IMR-90 (cell line): ENCODE measurements at regions not wholly inside any gene's neighbourhood (a gene's known extent, or its start where the extent isn't known, plus 50 kb on each side); places are given as distances from the start of the nearest gene placed in this dataset.

Experiments
- ATAC-seq: fragments of 200-7000 bp; cut with Tn5 transposase; 2 replicates; pipeline ENCODE4 v1.9.1; 2020; ENCODE audit warnings: low read depth, mild to moderate bottlenecking, moderate library complexity
- BruUV-seq: library from RNA; stranded (reverse); fragments of 400-500 nt; replicated peaks from 2 replicates; lab custom pipeline; 2021; lab: Mats Ljungman, UMichigan
- CTCF ChIA-PET: fragments of 300-600 bp; formaldehyde crosslinking; extraction: SDS; loops from one replicate; lab custom pipeline; 2021; ENCODE audit warnings: antibody characterized with exemption; lab: Yijun Ruan, JAX
- POLR2A ChIA-PET: fragments of 300-600 bp; sonication (Branson Sonifier 250); formaldehyde crosslinking; loops from one replicate; lab custom pipeline; 2022; ENCODE audit warnings: antibody characterized with exemption; ENCODE audit not compliant: unreplicated experiment; lab: Charles Lee
- DNase-seq: peaks from one replicate; pipeline ENCODE4 v3.0.0; 2013
- H2AFZ ChIP-seq: replicated peaks from 2 replicates; pipeline ENCODE3; 2013; ENCODE audit warnings: low read length, mild to moderate bottlenecking; ENCODE audit not compliant: poor library complexity
- H2AK5ac ChIP-seq: 2 replicates; pipeline ENCODE4 v1.6.1; 2013; ENCODE audit warnings: low read depth, low read length, inconsistent platforms
- H2AK9ac ChIP-seq: replicated peaks from 2 replicates; pipeline ENCODE3; 2013; ENCODE audit warnings: mild to moderate bottlenecking, low read depth, low read length, moderate library complexity; ENCODE audit not compliant: poor library complexity
- H2BK120ac ChIP-seq: 2 replicates; pipeline ENCODE4 v1.6.1; 2013; ENCODE audit warnings: low read depth, low read length, inconsistent platforms
- H2BK15ac ChIP-seq: 3 replicates; pipeline ENCODE4 v1.6.1; 2013; ENCODE audit warnings: low read depth, low read length, inconsistent platforms
- H2BK20ac ChIP-seq: 2 replicates; pipeline ENCODE4 v1.6.1; 2013; ENCODE audit warnings: low read depth, mild to moderate bottlenecking, inconsistent platforms, low read length, moderate library complexity
- H2BK5ac ChIP-seq: 2 replicates; pipeline ENCODE4 v1.6.1; 2013; ENCODE audit warnings: mild to moderate bottlenecking, low read depth, low read length, inconsistent platforms; ENCODE audit not compliant: poor library complexity, severe bottlenecking
- H3K14ac ChIP-seq: replicated peaks from 2 replicates; pipeline ENCODE4 v1.6.1; 2013; ENCODE audit warnings: low read depth, low read length, inconsistent platforms
- H3K18ac ChIP-seq: 2 replicates; pipeline ENCODE4 v1.6.1; 2013; ENCODE audit warnings: low read depth, low read length, control low read depth
- H3K23ac ChIP-seq: 2 replicates; pipeline ENCODE4 v1.6.1; 2013; ENCODE audit warnings: low read depth, low read length, inconsistent platforms
- H3K27ac ChIP-seq: 2 replicates; pipeline ENCODE4 v1.5.1; 2013; ENCODE audit warnings: mild to moderate bottlenecking, control low read depth, low read length; ENCODE audit not compliant: insufficient read depth
- H3K27me3 ChIP-seq: 2 replicates; pipeline ENCODE4 v1.6.1; 2013; ENCODE audit warnings: low read length; ENCODE audit not compliant: control insufficient read depth, insufficient read depth
- H3K36me3 ChIP-seq: 2 replicates; pipeline ENCODE4 v1.6.1; 2013; ENCODE audit warnings: low read length, mixed read lengths; ENCODE audit not compliant: control insufficient read depth, insufficient read depth
- H3K4ac ChIP-seq: 2 replicates; pipeline ENCODE4 v1.6.1; 2013; ENCODE audit warnings: low read depth, low read length, inconsistent platforms
- H3K4me1 ChIP-seq: 2 replicates; pipeline ENCODE4 v1.6.1; 2013; ENCODE audit warnings: low read length, mixed read lengths; ENCODE audit not compliant: control insufficient read depth, insufficient read depth
- H3K4me2 ChIP-seq: 2 replicates; pipeline ENCODE4 v1.6.1; 2013; ENCODE audit warnings: low read depth, mild to moderate bottlenecking, control low read depth, low read length, moderate library complexity
- H3K4me3 ChIP-seq: 2 replicates; pipeline ENCODE4 v1.5.1; 2013; ENCODE audit warnings: low read depth, mild to moderate bottlenecking, control low read depth, low read length, moderate library complexity; ENCODE audit not compliant: insufficient read depth
- H3K56ac ChIP-seq: 2 replicates; pipeline ENCODE4 v1.6.1; 2013; ENCODE audit warnings: low read length, inconsistent platforms; ENCODE audit not compliant: insufficient read depth; ENCODE audit errors: extremely low read depth
- H3K79me1 ChIP-seq, 2 experiments: 2 replicates each; pipeline ENCODE4 v1.6.1; 2013; ENCODE audit warnings: low read length in 2 of 2, inconsistent platforms in 1 of 2, low read depth in 1 of 2
- H3K9ac ChIP-seq: 2 replicates; pipeline ENCODE4 v1.6.1; 2013; ENCODE audit warnings: low read depth, low read length, control low read depth
- H3K9me1 ChIP-seq: 2 replicates; pipeline ENCODE4 v1.6.1; 2013; ENCODE audit warnings: low read length, inconsistent platforms; ENCODE audit not compliant: insufficient read depth
- H3K9me3 ChIP-seq: 2 replicates; pipeline ENCODE4 v1.6.1; 2013; ENCODE audit warnings: low read length; ENCODE audit not compliant: control insufficient read depth, insufficient read depth
- H4K20me1 ChIP-seq: 2 replicates; pipeline ENCODE4 v1.6.1; 2013; ENCODE audit warnings: low read length, inconsistent platforms; ENCODE audit not compliant: insufficient read depth
- H4K5ac ChIP-seq: 2 replicates; pipeline ENCODE4 v1.6.1; 2013; ENCODE audit warnings: mild to moderate bottlenecking, low read depth, low read length, control low read depth
- H4K8ac ChIP-seq, 2 experiments: 2 replicates each; pipeline ENCODE4 v1.6.1; 2013; ENCODE audit warnings: low read depth in 2 of 2, low read length in 2 of 2, control low read depth in 1 of 2, inconsistent platforms in 1 of 2
- H4K91ac ChIP-seq: 2 replicates; pipeline ENCODE4 v1.6.1; 2013; ENCODE audit warnings: low read depth, low read length, inconsistent platforms; ENCODE audit not compliant: insufficient read depth
- BHLHE40 ChIP-seq: fragments of 150-350 bp; IDR thresholded peaks from 2 replicates; pipeline ENCODE4 v1.6.1; 2016; ENCODE audit warnings: mild to moderate bottlenecking, low read depth, low read length
- CEBPB ChIP-seq: IDR thresholded peaks from 2 replicates; pipeline ENCODE4 v1.6.1; 2012; ENCODE audit warnings: low read depth, low read length, improper control_type of control experiment
- CHD1 ChIP-seq: IDR thresholded peaks from 2 replicates; pipeline ENCODE4 v1.6.1; 2012; ENCODE audit warnings: low read depth, low read length, improper control_type of control experiment
- CTCF ChIP-seq: conservative IDR thresholded peaks from 2 replicates; pipeline ENCODE4 v1.5.1; 2012; ENCODE audit warnings: mild to moderate bottlenecking, low read depth, low read length, improper control_type of control experiment
- ELK1 ChIP-seq: fragments of 150-350 bp; IDR thresholded peaks from 2 replicates; pipeline ENCODE4 v1.6.1; 2016; ENCODE audit warnings: low read depth, mild to moderate bottlenecking, low read length, moderate library complexity, borderline replicate concordance
- FOS ChIP-seq: fragments of 150-350 bp; IDR thresholded peaks from 2 replicates; pipeline ENCODE4 v1.6.1; 2016; ENCODE audit warnings: low read depth, low read length
- MAFK ChIP-seq: IDR thresholded peaks from 2 replicates; pipeline ENCODE4 v1.6.1; 2012; ENCODE audit warnings: low read depth, low read length, improper control_type of control experiment
- MAZ ChIP-seq: IDR thresholded peaks from 2 replicates; pipeline ENCODE4 v1.6.1; 2012; ENCODE audit warnings: low read depth, mild to moderate bottlenecking, low read length, improper control_type of control experiment, moderate library complexity, borderline replicate concordance
- MXI1 ChIP-seq: IDR thresholded peaks from 2 replicates; pipeline ENCODE4 v1.6.1; 2012; ENCODE audit warnings: low read depth, mild to moderate bottlenecking, low read length, moderate library complexity, borderline replicate concordance
- NFE2L2 ChIP-seq: fragments of 150-350 bp; IDR thresholded peaks from 2 replicates; pipeline ENCODE4 v1.6.1; 2016; ENCODE audit warnings: low read depth, mild to moderate bottlenecking, low read length
- POLR2A ChIP-seq: IDR thresholded peaks from 2 replicates; pipeline ENCODE4 v1.6.1; 2012; ENCODE audit warnings: mild to moderate bottlenecking, low read depth, low read length
- RAD21 ChIP-seq: IDR thresholded peaks from 2 replicates; pipeline ENCODE4 v1.6.1; 2012; ENCODE audit warnings: low read length, improper control_type of control experiment
- RCOR1 ChIP-seq: IDR thresholded peaks from 2 replicates; pipeline ENCODE4 v1.6.1; 2012; ENCODE audit warnings: mild to moderate bottlenecking, low read length, improper control_type of control experiment; ENCODE audit not compliant: insufficient replicate concordance
- RFX5 ChIP-seq: IDR thresholded peaks from 2 replicates; pipeline ENCODE4 v1.8.0; 2012; ENCODE audit warnings: low read depth, mild to moderate bottlenecking, low read length, moderate library complexity
- SMC3 ChIP-seq: fragments of 150-350 bp; IDR thresholded peaks from 2 replicates; pipeline ENCODE4 v1.6.1; 2016; ENCODE audit warnings: low read depth, mild to moderate bottlenecking, antibody characterized with exemption, low read length, moderate library complexity
- USF2 ChIP-seq: fragments of 150-350 bp; IDR thresholded peaks from 2 replicates; pipeline ENCODE4 v1.6.1; 2017; ENCODE audit warnings: mild to moderate bottlenecking, antibody characterized with exemption, low read length, low read depth
- WGBS, 2 experiments: methylation state at CpG; one replicate each; pipeline versions ENCODE4 v1.1.5 to v1.1.7; 2013; ENCODE audit warnings: missing lambda C conversion rate in 2 of 2; ENCODE audit not compliant: insufficient read length in 1 of 2; ENCODE audit errors: extremely low coverage in 2 of 2; 5-methylcytosine and 5-hydroxymethylcytosine counted together
- dilution Hi-C: fragments of 300-500 bp; cut with HindIII; formaldehyde crosslinking; loops from one replicate; pipeline ENCODE4 v1.14.3; 2018; ENCODE audit warnings: low sequenced_read_pairs; ENCODE audit not compliant: unreplicated experiment
- in situ Hi-C: fragments of 300-500 bp; cut with MboI; formaldehyde crosslinking; loops from 3 replicates; pipeline ENCODE4 v1.14.3; 2019; ENCODE audit warnings: low sequenced_read_pairs, inconsistent platforms, mixed read lengths
- intact Hi-C: fragments of 100-400 bp; cut with micrococcal nuclease; formaldehyde crosslinking; loops from 2 replicates; pipeline ENCODE4 v1.10.0; 2022

GRCh38 chr16:54437401-54437800, 150.8 kb upstream of the IRX3 start:
- H4K91ac ChIP-seq = no peak overlapping the region
- H2AK9ac ChIP-seq = no peak overlapping the region
- H3K4me2 ChIP-seq = no peak overlapping the region
- no peak overlapping the region for H2BK15ac ChIP-seq
- dilution Hi-C loops = no loop called here
- H3K23ac ChIP-seq = no peak overlapping the region
- no peak overlapping the region for H2AFZ ChIP-seq
- no peak overlapping the region for H4K5ac ChIP-seq
- H3K18ac ChIP-seq = no peak overlapping the region
- POLR2A ChIA-PET = no interaction called here
- WGBS, 2 experiments = no CpG with 5 or more reads among the region's 11 CpGs
- no peak overlapping the region for H2AK5ac ChIP-seq
- H3K36me3 ChIP-seq = no peaks in the 10 kb centered on the region
- no peak overlapping the region for H3K14ac ChIP-seq
- TF ChIP-seq MAFK (no peak), NFE2L2 (no peak), POLR2A (no peak), RFX5 (no peak), SMC3 (no peak), RAD21 (no peak), USF2 (no peak), FOS (no peak), RCOR1 (no peak), CTCF (no peak), MXI1 (no peak), CHD1 (no peak), BHLHE40 (no peak), CEBPB (no peak), MAZ (no peak), ELK1 (no peak)
- intact Hi-C loops = no loop called here
- no peak overlapping the region for H2BK5ac ChIP-seq
- no peak overlapping the region for H4K8ac ChIP-seq
- no peak overlapping the region for H2BK20ac ChIP-seq
- no peaks in the 10 kb centered on the region for H3K79me1 ChIP-seq
- no peak overlapping the region for H3K56ac ChIP-seq
- no peak overlapping the region for H3K9ac ChIP-seq
- no peaks in the 10 kb centered on the region for H3K27me3 ChIP-seq
- no peaks in the 10 kb centered on the region for H3K9me3 ChIP-seq
- no peaks in the 10 kb centered on the region for H4K20me1 ChIP-seq
- no peak overlapping the region for H3K4me3 ChIP-seq
- no peak for ATAC-seq
- CTCF ChIA-PET = interaction anchor here (0.7 kb wide), 1 partner anchor 109 kb away, joined by 3 read pairs; no protein-coding TSS in a partner anchor
- no peaks in the 10 kb centered on the region for H3K9me1 ChIP-seq
- in situ Hi-C loops = no loop called here
- DNase-seq = no peak
- no TSS peak for BruUV-seq
- no peaks in the 10 kb centered on the region for H3K4me1 ChIP-seq
- no peak overlapping the region for H3K4ac ChIP-seq
- no peak overlapping the region for H2BK120ac ChIP-seq
- no peak overlapping the region for H3K27ac ChIP-seq
